Thyroid gland (tissue), 4 donors: ENCODE measurements at regions not wholly inside any gene's neighbourhood (a gene's known extent, or its start where the extent isn't known, plus 50 kb on each side); places are given as distances from the start of the nearest gene placed in this dataset.

Experiments used
- DNase-seq, 2 donors: peaks; one replicate each; pipeline ENCODE4 v3.0.0-alpha.2; 2019
- H3K27ac ChIP-seq, 3 donors: fragments of 200-600 bp; sonication (generic); 1 replicate in 2 of 3; 2 replicates in 1 of 3; pipeline ENCODE4 v1.5.1; 2016 to 2019; ENCODE audit warnings: mild to moderate bottlenecking in 1 of 3, moderate library complexity in 1 of 3
- H3K27me3 ChIP-seq: fragments of 200-600 bp; sonication (generic); one replicate; pipeline ENCODE4 v1.5.1; 2019
- H3K36me3 ChIP-seq, 2 donors: fragments of 200-600 bp; sonication (generic); one replicate each; pipeline ENCODE4 v1.5.1; 2016 to 2019
- H3K4me1 ChIP-seq, 2 donors: fragments of 200-600 bp; sonication (generic); one replicate each; pipeline ENCODE4 v1.5.1; 2017 to 2019
- H3K4me3 ChIP-seq, 3 donors: fragments of 200-600 bp; sonication (generic); replicated peaks in 1 of 3; 1 replicate in 2 of 3; 2 replicates in 1 of 3; pipeline ENCODE4 v1.5.1; 2016; ENCODE audit warnings: mild to moderate bottlenecking in 1 of 3
- H3K9me3 ChIP-seq: fragments of 200-600 bp; sonication (generic); one replicate; pipeline ENCODE4 v1.5.1; 2017
- POLR2A ChIP-seq, 2 donors: fragments of 450-650 bp; IDR thresholded peaks; one replicate each; pipeline ENCODE4 v1.6.1; 2017; ENCODE audit warnings: antibody characterized with exemption in 2 of 2, mild to moderate bottlenecking in 2 of 2, moderate library complexity in 1 of 2
- WGBS, 2 donors: methylation state at CpG; one replicate each; pipeline ENCODE4 v1.1.5; 2017; 5-methylcytosine and 5-hydroxymethylcytosine counted together
- intact Hi-C: fragments of 100-400 bp; cut with DNase I; formaldehyde crosslinking; loops from one replicate; pipeline ENCODE4 v1.15.1; 2023
- TF ChIP-seq, protein P1 (sequence below), 6 experiments: fragments of 200-600 bp in 3 of 6; fragments of 450-650 bp in 3 of 6; sonication (generic) in 3 of 6; IDR thresholded peaks; one replicate each; pipeline ENCODE4 v1.5.1; 2016 to 2019; ENCODE audit warnings: antibody characterized with exemption in 6 of 6, mild to moderate bottlenecking in 2 of 6, inconsistent platforms in 1 of 6, moderate library complexity in 1 of 6

DNA sequence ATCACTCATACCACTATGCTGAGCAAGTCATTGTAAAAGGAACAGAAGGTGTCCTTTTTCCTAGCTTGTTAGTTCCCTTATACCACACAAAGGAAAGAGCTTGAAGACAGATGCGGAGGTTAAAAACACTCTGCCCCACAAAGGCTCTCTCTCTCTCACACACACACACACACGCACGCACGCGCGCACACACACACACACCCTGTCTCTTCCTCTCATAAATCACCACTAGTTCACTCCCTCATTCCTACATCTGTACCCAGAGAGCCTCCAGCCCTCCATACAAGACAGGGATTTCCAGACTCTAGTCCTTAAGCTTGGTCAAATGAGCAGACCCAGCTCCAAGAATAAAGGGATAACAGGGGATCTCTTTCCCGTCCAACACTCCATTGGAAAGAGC is 120.1 kb upstream of the THBS1 start:
- 70 to 88% methylated on average over 7 of the region's 7 CpGs for WGBS, 2 donors
- intact Hi-C loops = no loop called here
- no peaks in the 10 kb centered on the region for H3K4me1 ChIP-seq
- no peaks in the 10 kb centered on the region for H3K9me3 ChIP-seq
- H3K36me3 ChIP-seq = no peaks in the 10 kb centered on the region
- no peaks in the 10 kb centered on the region for H3K27me3 ChIP-seq
- TF ChIP-seq, protein P1, sequence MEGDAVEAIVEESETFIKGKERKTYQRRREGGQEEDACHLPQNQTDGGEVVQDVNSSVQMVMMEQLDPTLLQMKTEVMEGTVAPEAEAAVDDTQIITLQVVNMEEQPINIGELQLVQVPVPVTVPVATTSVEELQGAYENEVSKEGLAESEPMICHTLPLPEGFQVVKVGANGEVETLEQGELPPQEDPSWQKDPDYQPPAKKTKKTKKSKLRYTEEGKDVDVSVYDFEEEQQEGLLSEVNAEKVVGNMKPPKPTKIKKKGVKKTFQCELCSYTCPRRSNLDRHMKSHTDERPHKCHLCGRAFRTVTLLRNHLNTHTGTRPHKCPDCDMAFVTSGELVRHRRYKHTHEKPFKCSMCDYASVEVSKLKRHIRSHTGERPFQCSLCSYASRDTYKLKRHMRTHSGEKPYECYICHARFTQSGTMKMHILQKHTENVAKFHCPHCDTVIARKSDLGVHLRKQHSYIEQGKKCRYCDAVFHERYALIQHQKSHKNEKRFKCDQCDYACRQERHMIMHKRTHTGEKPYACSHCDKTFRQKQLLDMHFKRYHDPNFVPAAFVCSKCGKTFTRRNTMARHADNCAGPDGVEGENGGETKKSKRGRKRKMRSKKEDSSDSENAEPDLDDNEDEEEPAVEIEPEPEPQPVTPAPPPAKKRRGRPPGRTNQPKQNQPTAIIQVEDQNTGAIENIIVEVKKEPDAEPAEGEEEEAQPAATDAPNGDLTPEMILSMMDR (IDR thresholded peaks at IDR 0.05) = no peak
- TF ChIP-seq POLR2A (IDR thresholded peaks at IDR 0.05) = no peak
- no peak for DNase-seq
- no peak overlapping the region for H3K27ac ChIP-seq
- no peak overlapping the region for H3K4me3 ChIP-seq

DNA sequence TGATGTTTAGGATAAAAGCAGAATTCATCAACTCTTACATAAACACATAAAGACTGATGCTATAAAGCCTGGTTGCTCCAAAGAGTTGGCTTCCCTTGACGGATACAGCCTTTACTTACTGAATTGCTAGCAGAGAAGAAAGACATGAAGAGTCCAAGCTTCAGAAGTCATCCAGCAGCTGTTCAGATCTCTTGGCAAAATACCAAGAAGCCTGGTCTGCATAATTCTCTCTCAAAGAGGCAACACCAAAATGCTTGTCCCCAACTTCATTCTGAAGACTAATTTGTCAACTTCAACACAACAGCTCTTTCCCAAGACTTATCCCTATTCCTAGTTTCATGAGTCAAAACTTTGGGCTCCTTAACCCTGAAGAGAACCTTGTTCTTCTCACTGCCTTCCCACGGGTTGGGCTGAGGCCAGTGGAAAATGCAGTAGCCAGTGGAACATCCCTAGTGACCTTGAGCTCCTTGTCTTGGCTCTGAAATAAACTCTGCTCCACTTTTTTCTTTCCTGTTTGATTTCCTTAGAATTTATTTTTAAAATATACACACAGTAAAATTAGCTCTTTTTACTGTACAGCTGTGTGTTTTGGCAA is 119.2 kb upstream of the THBS1 start:
- H3K4me3 ChIP-seq = no peak overlapping the region
- no peaks in the 10 kb centered on the region for H3K9me3 ChIP-seq
- DNase-seq = no peak
- H3K4me1 ChIP-seq = no peaks in the 10 kb centered on the region
- WGBS, 2 donors = 57 to 59% methylated on average over 2 of the region's 2 CpGs
- no peak for TF ChIP-seq POLR2A (IDR thresholded peaks at IDR 0.05)
- TF ChIP-seq, protein P1 (IDR thresholded peaks at IDR 0.05) = no peak
- no peak overlapping the region for H3K27ac ChIP-seq
- intact Hi-C loops = no loop called here
- H3K27me3 ChIP-seq = no peaks in the 10 kb centered on the region
- no peaks in the 10 kb centered on the region for H3K36me3 ChIP-seq

DNA sequence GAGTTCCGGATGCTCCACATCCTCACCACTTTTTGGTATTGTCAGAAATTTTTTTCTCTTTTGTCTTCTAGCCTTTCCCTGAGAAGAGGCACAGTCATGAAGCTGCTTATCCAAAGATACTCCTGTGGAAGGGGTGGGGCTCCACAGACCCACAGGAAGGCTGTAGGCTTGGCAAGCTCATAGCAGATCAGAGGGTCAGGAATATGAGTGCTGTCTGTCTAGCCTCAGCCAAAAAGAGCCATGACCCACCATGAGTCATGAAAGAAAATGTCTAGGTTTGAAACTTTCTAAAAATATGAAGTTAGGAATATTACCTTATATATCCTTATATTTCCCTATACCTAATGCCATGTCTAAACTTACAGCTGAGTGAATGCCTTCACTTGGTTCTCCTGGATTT is 118.2 kb upstream of the THBS1 start:
- H3K4me3 ChIP-seq = no peak overlapping the region
- 83 to 84% methylated on average over 1 of the region's 1 CpG for WGBS, 2 donors
- intact Hi-C loops = no loop called here

DNA sequence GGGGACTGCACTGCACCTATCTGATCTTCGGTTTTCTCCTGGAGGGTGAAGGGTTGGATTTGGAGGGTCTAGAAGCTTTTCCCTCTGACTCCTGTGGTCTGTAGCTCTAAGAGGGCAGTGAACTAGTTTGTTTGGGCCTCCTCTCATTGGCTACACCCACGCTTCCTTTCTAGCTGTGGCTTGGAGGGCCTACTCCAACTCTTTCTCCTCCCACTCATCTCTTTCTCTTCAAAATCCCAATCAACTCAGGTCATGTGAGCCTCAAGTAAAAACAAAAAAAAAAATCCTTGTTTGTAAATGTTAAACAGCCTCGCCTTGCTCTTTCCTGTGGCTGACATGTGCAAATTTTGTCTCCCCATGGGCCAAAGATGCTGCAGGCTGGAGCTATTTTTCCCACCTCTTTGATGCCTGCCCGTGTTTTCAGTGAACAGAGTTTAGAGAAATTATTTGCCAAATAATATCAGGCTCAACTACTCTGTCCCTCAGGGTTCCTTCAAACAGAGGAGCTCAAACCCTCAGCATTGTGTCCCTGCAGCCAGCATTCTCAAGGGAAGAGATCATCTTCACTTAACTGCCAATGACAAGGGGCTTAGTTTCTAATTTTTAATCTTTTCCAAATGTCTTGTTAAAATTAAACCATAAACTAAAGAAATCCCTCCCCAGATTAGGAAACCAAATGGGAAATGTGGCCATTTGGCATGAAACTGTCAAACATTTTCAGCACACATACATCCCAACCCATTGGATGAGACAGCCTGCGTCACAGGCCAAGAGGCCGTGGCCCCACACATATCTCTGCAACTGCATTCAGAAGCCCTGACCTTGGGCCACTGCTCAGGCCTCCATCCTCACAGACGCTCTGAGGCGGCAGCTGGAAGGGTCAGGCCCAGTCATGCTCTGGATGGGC is 114.8 kb upstream of the THBS1 start:
- TF ChIP-seq POLR2A (IDR thresholded peaks at IDR 0.05) = no peak
- TF ChIP-seq, protein P1 (IDR thresholded peaks at IDR 0.05) = no peak
- peak; percentile 6 for DNase-seq
- intact Hi-C loops = no loop called here
- Histone ChIP-seq H3K4me3 (no peak overlapping the region), H3K27ac (peak overlapping the region; percentile 44 to 60 (median 45)), H3K4me1 (peaks cover 0 to 7% of the 10 kb centered on the region in 2 donors), H3K36me3 (no peaks in the 10 kb centered on the region), H3K9me3 (no peaks in the 10 kb centered on the region), H3K27me3 (no peaks in the 10 kb centered on the region)
- 68 to 85% methylated on average over 8 of the region's 8 CpGs for WGBS, 2 donors

More for the DNA sequence above, 118.2 kb upstream of the THBS1 start:
- Histone ChIP-seq H3K27me3 (no peaks in the 10 kb centered on the region), H3K4me1 (peaks cover 0 to 7% of the 10 kb centered on the region in 2 donors), H3K36me3 (no peaks in the 10 kb centered on the region), H3K9me3 (no peaks in the 10 kb centered on the region), H3K27ac (no peak overlapping the region)
- TF ChIP-seq, protein P1 (IDR thresholded peaks at IDR 0.05) = no peak
- no peak for TF ChIP-seq POLR2A (IDR thresholded peaks at IDR 0.05)
- DNase-seq = no peak

DNA sequence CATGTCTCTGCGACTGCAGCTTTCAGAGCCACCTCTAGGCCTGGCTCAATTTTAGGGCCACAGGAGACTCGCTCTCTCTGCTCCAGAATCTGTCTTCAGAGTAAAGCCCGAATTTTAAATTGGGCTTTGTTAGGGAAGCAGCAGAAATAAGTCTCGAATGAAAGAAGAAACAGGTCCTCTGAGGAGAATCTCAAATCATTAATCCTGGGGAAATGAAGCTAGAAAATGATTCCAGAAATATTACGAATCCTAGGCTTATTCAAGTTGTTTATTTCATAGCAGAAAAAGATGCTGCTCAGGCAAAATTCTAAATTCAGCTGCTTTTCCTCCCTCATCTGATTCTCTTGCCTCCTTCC is 114.2 kb upstream of the THBS1 start:
- H3K4me3 ChIP-seq = no peak overlapping the region
- no peak for DNase-seq
- H3K27ac ChIP-seq = peak overlapping the region; percentile 24 to 60 (median 45)
- no peaks in the 10 kb centered on the region for H3K9me3 ChIP-seq
- no peaks in the 10 kb centered on the region for H3K36me3 ChIP-seq
- TF ChIP-seq POLR2A (IDR thresholded peaks at IDR 0.05) = no peak
- TF ChIP-seq, protein P1 (IDR thresholded peaks at IDR 0.05) = no peak
- H3K27me3 ChIP-seq = no peaks in the 10 kb centered on the region
- WGBS, 2 donors = 76 to 77% methylated on average over 5 of the region's 5 CpGs
- intact Hi-C loops = no loop called here
- peaks cover 0 to 7% of the 10 kb centered on the region in 2 donors for H3K4me1 ChIP-seq
